HEK293T (cell line): ENCODE measurements at regions not wholly inside any gene's neighbourhood (a gene's known extent, or its start where the extent isn't known, plus 50 kb on each side); places are given as distances from the start of the nearest gene placed in this dataset.

Experiments
- CTCF ChIA-PET: fragments of 350-600 bp; formaldehyde crosslinking; extraction: SDS; loops from one replicate; lab custom pipeline; 2021; ENCODE audit warnings: antibody characterized with exemption, inconsistent platforms; lab: Yijun Ruan, JAX
- POLR2A ChIA-PET: fragments of 350-600 bp; formaldehyde crosslinking; extraction: SDS; loops from one replicate; lab custom pipeline; 2020; ENCODE audit warnings: antibody characterized with exemption, inconsistent platforms; lab: Yijun Ruan, JAX
- DNase-seq: peaks from one replicate; pipeline ENCODE4 v3.0.0; 2012; ENCODE audit warnings: mixed read lengths; ENCODE audit errors: extremely low spot score
- ARNT ChIP-seq: fragments of 450-650 bp; IDR thresholded peaks from 2 replicates; pipeline ENCODE4 v1.6.1; 2017; ENCODE audit warnings: mild to moderate bottlenecking
- BHLHE40 ChIP-seq: fragments of 450-650 bp; IDR thresholded peaks from 2 replicates; pipeline ENCODE4 v1.6.1; 2016; ENCODE audit warnings: mild to moderate bottlenecking, moderate library complexity, borderline replicate concordance
- CTBP1 ChIP-seq: fragments of 450-650 bp; IDR thresholded peaks from 2 replicates; pipeline ENCODE4 v1.6.1; 2016; ENCODE audit warnings: borderline replicate concordance
- ELF4 ChIP-seq: fragments of 450-650 bp; IDR thresholded peaks from 2 replicates; pipeline ENCODE4 v1.6.1; 2017; ENCODE audit warnings: antibody characterized with exemption
- FOXA1 ChIP-seq: fragments of 450-650 bp; IDR thresholded peaks from 2 replicates; pipeline ENCODE4 v1.6.1; 2016; ENCODE audit warnings: mild to moderate bottlenecking
- FOXK2 ChIP-seq: fragments of 450-650 bp; IDR thresholded peaks from 2 replicates; pipeline ENCODE4 v1.6.1; 2016; ENCODE audit warnings: mild to moderate bottlenecking
- FOXM1 ChIP-seq: fragments of 450-650 bp; IDR thresholded peaks from 2 replicates; pipeline ENCODE4 v1.6.1; 2017; ENCODE audit warnings: mild to moderate bottlenecking, borderline replicate concordance
- HDGF ChIP-seq: fragments of 450-650 bp; IDR thresholded peaks from 2 replicates; pipeline ENCODE4 v1.6.1; 2017; ENCODE audit warnings: antibody characterized with exemption, borderline replicate concordance
- L3MBTL2 ChIP-seq: fragments of 450-650 bp; conservative IDR thresholded peaks from 2 replicates; pipeline ENCODE4 v1.6.1; 2016; ENCODE audit warnings: mild to moderate bottlenecking
- LEF1 ChIP-seq: fragments of 450-650 bp; IDR thresholded peaks from 2 replicates; pipeline ENCODE4 v1.6.1; 2017; ENCODE audit warnings: mild to moderate bottlenecking, borderline replicate concordance
- NFRKB ChIP-seq: fragments of 450-650 bp; IDR thresholded peaks from 2 replicates; pipeline ENCODE4 v1.6.1; 2016; ENCODE audit warnings: mild to moderate bottlenecking, moderate library complexity
- SP1 ChIP-seq: fragments of 450-650 bp; IDR thresholded peaks from 2 replicates; pipeline ENCODE4 v1.6.1; 2017
- SUZ12 ChIP-seq: fragments of 450-650 bp; IDR thresholded peaks from 2 replicates; pipeline ENCODE4 v1.6.1; 2016; ENCODE audit warnings: mild to moderate bottlenecking
- TARDBP ChIP-seq: fragments of 450-650 bp; IDR thresholded peaks from 2 replicates; pipeline ENCODE4 v1.6.1; 2016
- ZNF384 ChIP-seq: fragments of 450-650 bp; IDR thresholded peaks from 2 replicates; pipeline ENCODE4 v1.6.1; 2016
- TF ChIP-seq, protein P1 (sequence below): fragments of 450-650 bp; IDR thresholded peaks from 2 replicates; pipeline ENCODE4 v1.6.1; 2016

DNA sequence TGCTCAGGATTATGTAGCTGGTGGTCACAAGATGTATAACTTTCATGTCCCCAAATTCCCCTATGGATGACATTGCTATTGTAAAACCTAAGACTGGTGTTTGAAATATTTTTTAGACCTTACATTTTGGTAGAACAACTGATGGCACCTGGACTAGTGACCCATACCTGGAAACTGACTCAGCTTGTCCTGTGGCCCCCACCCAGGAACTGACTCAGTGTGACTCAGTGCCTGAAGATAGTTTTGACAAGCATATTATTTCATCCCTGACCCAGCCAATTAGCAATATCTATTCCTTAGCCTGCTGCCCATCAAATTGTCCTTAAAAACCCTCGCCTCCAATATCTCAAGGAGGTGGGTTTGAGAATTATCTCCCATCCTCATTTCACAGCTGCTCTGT lies 90.9 kb upstream of the GRIK2 start:
- POLR2A ChIA-PET, result no interaction called here
- CTCF ChIA-PET, result no interaction called here
- TF ChIP-seq NFRKB, result no peak
- no peak for TF ChIP-seq FOXM1
- no peak for TF ChIP-seq SUZ12
- no peak for TF ChIP-seq FOXA1
- no peak for TF ChIP-seq LEF1
- no peak for TF ChIP-seq SP1
- DNase-seq, result no peak

DNA sequence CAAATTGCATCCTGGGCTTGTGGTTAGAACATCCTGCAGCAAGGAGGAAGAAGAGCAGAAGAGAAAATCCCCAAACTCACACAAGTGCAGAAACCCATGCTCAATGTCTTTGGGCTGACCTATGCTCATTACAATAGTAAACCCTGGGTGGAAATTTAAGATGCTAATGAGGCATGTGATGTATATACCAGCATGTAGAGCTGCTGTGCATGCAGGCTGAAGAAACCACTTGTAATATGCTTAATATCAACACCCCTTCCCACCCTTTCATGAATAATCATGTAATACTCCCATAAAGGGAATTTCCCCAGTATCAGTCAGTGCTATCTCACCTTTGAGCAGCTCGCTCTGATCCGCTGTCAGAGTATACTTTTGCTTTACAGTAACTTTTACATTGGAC lies 90.0 kb upstream of the GRIK2 start:
- CTCF ChIA-PET, result no interaction called here
- TF ChIP-seq ARNT (no peak), NFRKB (no peak), TARDBP (no peak), HDGF (no peak), FOXA1 (no peak), LEF1 (no peak), L3MBTL2 (no peak), BHLHE40 (no peak), FOXM1 (no peak), ZNF384 (no peak)
- TF ChIP-seq, protein P1, sequence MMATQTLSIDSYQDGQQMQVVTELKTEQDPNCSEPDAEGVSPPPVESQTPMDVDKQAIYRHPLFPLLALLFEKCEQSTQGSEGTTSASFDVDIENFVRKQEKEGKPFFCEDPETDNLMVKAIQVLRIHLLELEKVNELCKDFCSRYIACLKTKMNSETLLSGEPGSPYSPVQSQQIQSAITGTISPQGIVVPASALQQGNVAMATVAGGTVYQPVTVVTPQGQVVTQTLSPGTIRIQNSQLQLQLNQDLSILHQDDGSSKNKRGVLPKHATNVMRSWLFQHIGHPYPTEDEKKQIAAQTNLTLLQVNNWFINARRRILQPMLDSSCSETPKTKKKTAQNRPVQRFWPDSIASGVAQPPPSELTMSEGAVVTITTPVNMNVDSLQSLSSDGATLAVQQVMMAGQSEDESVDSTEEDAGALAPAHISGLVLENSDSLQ, result no peak
- POLR2A ChIA-PET, result no interaction called here
- DNase-seq, result no peak

DNA sequence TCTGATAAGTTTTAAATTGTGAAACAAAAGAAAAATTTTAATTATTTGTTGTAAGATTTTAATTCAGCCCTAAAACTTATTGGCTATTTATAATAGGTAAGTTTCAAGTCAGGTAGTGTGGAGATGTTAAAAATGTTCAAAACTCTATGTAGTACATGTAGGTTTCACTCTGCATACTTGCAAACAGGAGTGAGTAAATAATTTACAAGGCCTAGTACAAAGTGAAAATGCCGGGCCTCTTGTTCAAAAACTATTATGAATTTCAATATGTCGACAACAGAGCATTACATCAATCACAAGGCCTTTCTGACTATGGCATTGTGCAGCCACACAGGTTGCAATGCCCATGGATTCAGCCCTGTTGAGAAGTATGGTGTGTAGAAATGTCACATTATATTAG lies 80.9 kb upstream of the GRIK2 start:
- ChIA-PET POLR2A (no interaction called here), CTCF (no interaction called here)
- DNase-seq, result no peak
- no peak for TF ChIP-seq ELF4
- no peak for TF ChIP-seq FOXA1
- no peak for TF ChIP-seq CTBP1
- no peak for TF ChIP-seq HDGF
- TF ChIP-seq BHLHE40, result no peak
- TF ChIP-seq FOXM1, result no peak
- no peak for TF ChIP-seq ARNT
- TF ChIP-seq LEF1, result no peak
- TF ChIP-seq, protein P1, result no peak
- TF ChIP-seq L3MBTL2, result no peak
- no peak for TF ChIP-seq SP1
- TF ChIP-seq SUZ12, result no peak
- TF ChIP-seq ZNF384, result no peak
- TF ChIP-seq FOXK2, result no peak

DNA sequence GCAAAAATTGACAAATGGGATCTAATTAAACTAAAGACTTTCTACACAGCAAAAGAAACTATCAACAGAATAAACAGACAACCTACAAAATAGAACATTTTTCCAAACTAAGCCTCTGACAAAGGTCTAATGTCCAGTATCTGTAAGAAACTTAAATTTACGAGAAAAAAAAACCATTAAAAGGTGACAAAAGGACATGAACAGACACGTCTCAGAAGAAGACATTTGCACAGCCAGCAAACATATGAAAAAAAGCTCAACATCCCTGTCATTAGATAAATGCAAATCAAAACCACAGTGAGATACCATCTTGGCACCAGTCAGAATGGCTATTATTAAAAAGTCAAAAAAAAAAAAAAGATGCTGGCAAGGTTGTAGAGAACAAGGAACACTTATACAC lies 70.6 kb upstream of the GRIK2 start:
- POLR2A ChIA-PET, result no interaction called here
- TF ChIP-seq ELF4 (no peak), TARDBP (no peak), L3MBTL2 (no peak), ARNT (no peak), FOXM1 (no peak), CTBP1 (no peak), FOXA1 (no peak), BHLHE40 (no peak), SUZ12 (no peak)
- DNase-seq, result no peak
- CTCF ChIA-PET, result interaction anchor here (0.7 kb wide), 1 partner anchor 192 kb away, joined by 3 read pairs; no protein-coding TSS in a partner anchor

DNA sequence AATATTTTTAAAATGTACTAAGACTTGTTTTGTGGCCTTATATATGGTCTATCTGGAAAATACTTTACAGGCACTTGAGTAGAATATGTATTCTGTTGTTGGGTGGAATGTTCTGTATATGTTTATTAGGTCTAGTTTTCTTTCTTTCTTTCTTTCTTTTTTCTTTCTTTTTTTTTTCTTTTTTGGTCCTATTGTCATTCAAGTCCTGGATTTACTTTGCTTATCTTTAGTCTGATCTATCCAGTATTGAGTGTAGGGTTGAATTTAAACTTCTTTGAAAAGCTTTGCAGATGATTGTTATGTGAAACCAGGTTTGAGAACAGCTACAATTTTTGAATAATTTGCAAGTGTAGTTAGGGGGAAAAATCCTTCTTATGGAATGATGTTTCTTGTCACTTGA lies 67.1 kb upstream of the GRIK2 start:
- POLR2A ChIA-PET, result no interaction called here
- TF ChIP-seq SP1 (no peak), TARDBP (no peak), FOXK2 (no peak), ZNF384 (no peak), CTBP1 (no peak), FOXA1 (no peak), BHLHE40 (no peak), HDGF (no peak), ELF4 (no peak), FOXM1 (no peak)
- TF ChIP-seq, protein P1, result no peak

DNA sequence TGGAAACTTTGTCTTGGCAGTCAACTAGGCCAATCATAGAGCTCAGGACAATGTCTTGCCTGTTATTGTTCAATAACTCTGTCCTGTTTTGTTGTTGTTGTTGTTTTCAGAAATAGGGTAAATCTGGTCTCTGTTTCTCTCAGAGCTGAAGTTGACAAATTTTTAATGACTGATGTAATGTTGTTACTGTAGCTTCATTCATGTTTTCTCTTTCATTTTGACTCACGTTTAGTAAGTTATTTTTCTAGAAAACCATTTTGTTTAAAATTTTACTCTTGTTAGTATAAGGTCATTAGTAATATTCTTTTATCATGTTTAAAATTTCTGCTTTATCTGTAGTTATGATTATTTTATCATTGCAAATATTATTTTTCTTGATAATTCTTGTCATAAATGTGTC lies 51.6 kb upstream of the GRIK2 start:
- CTCF ChIA-PET, result no interaction called here
- DNase-seq, result no peak
- POLR2A ChIA-PET, result no interaction called here
- TF ChIP-seq, protein P1, result no peak
- TF ChIP-seq ARNT (no peak), ELF4 (no peak), LEF1 (no peak), FOXA1 (no peak), SP1 (no peak), L3MBTL2 (no peak), BHLHE40 (no peak), CTBP1 (no peak), FOXM1 (no peak), TARDBP (no peak), SUZ12 (no peak), ZNF384 (no peak), FOXK2 (no peak), NFRKB (no peak), HDGF (no peak)

More for the DNA sequence above, 67.1 kb upstream of the GRIK2 start:
- CTCF ChIA-PET, result no interaction called here
- DNase-seq, result no peak
